GM12864 (cell line): ENCODE measurements at regions not wholly inside any gene's neighbourhood (a gene's known extent, or its start where the extent isn't known, plus 50 kb on each side); places are given as distances from the start of the nearest gene placed in this dataset.

Experiments used
- DNase-seq: peaks from one replicate; pipeline ENCODE4 v3.0.0-alpha.2; 2011; ENCODE audit warnings: low read depth
- H3K4me3 ChIP-seq: 2 replicates; pipeline ENCODE4 v1.5.1; 2011; ENCODE audit warnings: mild to moderate bottlenecking, low read depth, low read length, control low read depth
- TF ChIP-seq, protein P1 (sequence below): IDR thresholded peaks from 2 replicates; pipeline ENCODE4 v1.5.1; 2011; ENCODE audit warnings: low read depth, mild to moderate bottlenecking, moderate library complexity, low read length, control low read depth, inconsistent platforms; ENCODE audit errors: missing control alignments

DNA sequence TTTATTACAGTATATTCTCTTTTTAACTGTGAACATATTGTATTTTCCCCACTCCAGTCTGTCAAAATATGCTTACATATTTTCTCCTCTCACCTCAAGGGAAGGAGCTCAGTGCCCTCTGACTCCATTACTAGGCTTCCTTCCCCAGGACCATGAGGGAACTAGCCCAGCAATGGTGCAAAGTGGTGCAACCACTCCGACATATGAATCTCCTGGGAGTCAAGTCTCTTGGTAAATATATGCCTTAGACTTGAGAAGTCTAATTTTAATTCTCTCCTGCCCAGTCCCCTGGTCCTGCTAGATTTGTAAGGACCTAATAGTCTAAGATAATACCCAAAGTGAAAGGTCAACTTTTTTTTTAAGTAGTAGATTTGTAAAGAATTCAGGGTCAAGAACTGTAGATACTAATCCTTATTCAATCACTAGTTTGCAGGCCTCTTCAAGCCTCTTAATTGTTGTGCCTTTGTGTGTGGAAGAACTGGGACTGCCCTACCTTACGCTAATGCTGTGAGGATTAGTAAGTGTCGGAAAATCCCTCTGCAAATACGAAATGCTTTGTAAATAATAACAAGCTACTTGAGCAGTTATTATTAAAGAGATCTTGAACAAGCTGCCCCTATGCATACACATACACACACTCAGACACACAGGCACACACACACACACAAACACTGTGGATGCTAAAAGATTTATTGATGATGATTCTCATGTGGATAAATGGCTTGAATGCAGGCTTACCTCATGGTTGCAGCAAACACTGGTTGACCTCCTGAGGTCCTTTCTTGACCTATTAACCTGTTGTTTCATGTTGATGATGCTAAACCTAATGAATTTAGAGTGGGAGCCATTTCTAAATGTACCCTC, 251.2 kb upstream of the PARD3B start:
- TF ChIP-seq, protein P1, sequence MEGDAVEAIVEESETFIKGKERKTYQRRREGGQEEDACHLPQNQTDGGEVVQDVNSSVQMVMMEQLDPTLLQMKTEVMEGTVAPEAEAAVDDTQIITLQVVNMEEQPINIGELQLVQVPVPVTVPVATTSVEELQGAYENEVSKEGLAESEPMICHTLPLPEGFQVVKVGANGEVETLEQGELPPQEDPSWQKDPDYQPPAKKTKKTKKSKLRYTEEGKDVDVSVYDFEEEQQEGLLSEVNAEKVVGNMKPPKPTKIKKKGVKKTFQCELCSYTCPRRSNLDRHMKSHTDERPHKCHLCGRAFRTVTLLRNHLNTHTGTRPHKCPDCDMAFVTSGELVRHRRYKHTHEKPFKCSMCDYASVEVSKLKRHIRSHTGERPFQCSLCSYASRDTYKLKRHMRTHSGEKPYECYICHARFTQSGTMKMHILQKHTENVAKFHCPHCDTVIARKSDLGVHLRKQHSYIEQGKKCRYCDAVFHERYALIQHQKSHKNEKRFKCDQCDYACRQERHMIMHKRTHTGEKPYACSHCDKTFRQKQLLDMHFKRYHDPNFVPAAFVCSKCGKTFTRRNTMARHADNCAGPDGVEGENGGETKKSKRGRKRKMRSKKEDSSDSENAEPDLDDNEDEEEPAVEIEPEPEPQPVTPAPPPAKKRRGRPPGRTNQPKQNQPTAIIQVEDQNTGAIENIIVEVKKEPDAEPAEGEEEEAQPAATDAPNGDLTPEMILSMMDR, result no peak
- H3K4me3 ChIP-seq, result no peak overlapping the region
- no peak for DNase-seq

DNA sequence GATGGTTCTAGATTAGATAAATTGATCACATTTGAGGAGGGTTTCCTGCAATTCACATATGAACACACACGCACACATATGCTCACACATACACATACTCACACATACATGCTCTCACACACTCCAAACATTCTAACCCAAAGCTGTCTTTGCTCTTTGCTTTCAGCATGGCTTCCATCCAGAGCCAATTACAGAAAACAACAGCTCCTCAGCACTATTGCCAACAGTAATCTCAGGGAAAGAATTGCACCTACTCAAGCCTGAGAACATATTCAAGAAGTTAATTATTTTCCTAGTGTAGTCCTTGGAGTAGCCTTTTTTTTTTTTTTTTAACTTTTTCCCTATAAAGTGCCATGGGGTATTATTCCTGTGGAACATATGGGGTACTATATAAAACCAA, 246.9 kb upstream of the PARD3B start:
- DNase-seq, result no peak
- H3K4me3 ChIP-seq, result no peak overlapping the region
- TF ChIP-seq, protein P1, result no peak

DNA sequence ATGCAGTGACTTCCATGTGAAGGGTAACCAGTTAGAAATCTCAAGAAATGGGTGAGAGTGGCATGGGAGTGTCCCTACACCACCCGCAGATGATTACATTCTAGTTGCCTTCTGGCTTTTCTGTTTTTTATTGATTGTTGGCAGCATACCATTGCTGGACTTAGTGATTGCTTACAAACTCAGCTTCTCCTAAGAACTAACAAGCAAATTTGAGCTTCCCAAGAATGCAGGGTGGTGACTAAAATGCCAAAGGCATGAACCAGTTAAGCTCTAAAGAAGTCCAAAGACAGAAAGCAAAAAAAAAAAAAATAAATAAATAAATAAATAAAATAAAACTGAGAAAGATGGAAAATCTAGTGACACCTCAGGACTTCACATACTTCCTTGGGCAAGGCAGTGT, 245.5 kb upstream of the PARD3B start:
- no peak overlapping the region for H3K4me3 ChIP-seq
- TF ChIP-seq, protein P1, result no peak
- DNase-seq, result no peak

DNA sequence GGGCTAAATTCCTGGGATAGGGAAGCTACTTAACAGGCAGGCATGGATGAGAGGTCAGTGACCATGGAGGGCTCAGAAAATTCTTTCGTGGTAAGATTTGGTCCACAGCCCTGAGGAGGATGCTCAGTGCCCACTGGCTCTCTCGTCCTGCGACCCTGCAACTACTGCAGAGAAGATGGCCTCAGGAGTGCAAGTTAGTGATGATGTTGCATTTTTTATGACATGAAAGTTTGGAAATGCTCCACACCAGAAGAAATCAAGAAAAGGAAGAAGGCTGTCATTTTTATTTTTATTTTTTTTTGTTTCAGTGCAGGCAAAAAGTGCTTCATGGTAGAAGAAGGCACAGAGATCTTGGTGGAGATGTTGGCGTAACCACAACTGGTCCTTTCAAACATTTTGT, 238.6 kb upstream of the PARD3B start:
- H3K4me3 ChIP-seq, result no peak overlapping the region
- DNase-seq, result no peak
- TF ChIP-seq, protein P1, result no peak

DNA sequence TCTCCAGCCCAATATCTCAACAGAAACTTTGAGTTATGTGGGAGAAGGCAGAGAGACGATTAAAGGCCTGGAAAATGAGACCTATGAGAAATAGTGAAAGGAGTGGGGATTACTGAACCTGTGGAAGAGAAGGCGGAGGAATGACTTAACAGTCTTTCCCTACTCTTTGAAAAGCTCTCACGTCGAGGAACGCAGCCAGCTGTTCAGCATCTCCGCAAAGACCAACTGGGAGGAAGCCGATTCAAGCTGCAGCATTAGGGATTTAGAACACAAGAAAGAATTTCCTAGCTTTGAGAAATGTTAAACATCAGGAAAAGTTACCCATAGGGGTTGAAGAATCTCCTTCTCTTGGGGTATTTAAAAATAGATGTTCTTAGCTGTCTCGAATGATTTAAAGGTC, 233.2 kb upstream of the PARD3B start:
- no peak overlapping the region for H3K4me3 ChIP-seq
- no peak for DNase-seq
- TF ChIP-seq, protein P1, result no peak

DNA sequence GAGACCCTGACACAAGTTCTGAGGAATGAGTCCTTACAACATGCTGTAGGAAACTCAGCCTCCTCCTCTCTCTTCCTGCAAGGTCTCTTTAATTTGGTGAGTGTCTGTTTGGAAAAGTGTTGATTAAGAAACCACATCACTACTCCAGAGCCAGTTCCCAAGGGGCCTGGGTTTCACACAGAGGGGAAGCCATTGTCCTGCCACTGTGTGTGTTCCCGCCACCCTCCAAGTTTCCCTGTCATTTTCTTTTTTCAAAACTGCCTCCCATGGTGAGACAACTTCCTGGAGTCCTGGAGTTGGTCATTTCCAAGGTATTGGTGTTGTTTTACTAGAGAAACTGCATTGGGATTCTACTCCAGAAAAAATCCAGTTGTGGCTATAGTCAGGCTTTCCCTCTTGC, 232.0 kb upstream of the PARD3B start:
- DNase-seq, result no peak
- TF ChIP-seq, protein P1, result no peak
- H3K4me3 ChIP-seq, result no peak overlapping the region

DNA sequence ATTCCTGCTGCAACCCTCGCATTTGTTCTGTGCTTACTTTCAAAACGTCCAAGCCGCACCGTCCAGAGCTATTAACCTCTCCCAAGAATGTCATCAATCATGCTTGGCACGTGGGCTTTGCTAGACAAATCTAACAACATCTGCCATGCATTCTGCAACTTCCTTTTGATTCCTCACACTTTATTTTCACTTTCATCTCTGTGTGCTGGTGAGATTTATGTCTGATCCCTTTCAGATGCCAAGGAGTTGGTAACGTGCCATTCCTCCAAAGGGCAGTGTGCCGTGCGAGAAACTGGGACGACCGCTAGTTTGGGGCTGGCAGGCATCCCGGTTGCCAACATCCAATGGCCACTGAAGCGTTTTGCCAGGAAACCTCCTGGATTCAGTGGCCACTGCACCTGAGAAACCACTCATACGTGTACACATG, 230.0 kb upstream of the PARD3B start:
- TF ChIP-seq, protein P1, result no peak
- H3K4me3 ChIP-seq, result no peak overlapping the region
- DNase-seq, result no peak
